HG02571 (cell line): ENCODE measurements at regions not wholly inside any gene's neighbourhood (a gene's known extent, or its start where the extent isn't known, plus 50 kb on each side); places are given as distances from the start of the nearest gene placed in this dataset.
"Not testable (repeated sequence)": the region's sequence is repeated elsewhere in the genome, so short reads cannot be mapped to it uniquely, and the experiment has no call there.

Experiments
- ATAC-seq: cut with Tn5 transposase; IDR thresholded peaks from one replicate; pipeline ENCODE4 v1.9.1; 2021; ENCODE audit warnings: mild to moderate bottlenecking, moderate library complexity; ENCODE audit not compliant: unreplicated experiment

- no peak for ATAC-seq
Observed at GRCh38 chr5:104928906-104929520, 1366.4 kb upstream of the NUDT12 start.

- ATAC-seq = no peak
Observed at GRCh38 chr5:104915226-104915625, 1352.6 kb upstream of the NUDT12 start.

- ATAC-seq = no peak
Observed at GRCh38 chr5:104914536-104915070, 1352.0 kb upstream of the NUDT12 start.

GRCh38 chr5:104913841-104914281, 1351.3 kb upstream of the NUDT12 start:
- no peak for ATAC-seq

- no peak for ATAC-seq
Observed at GRCh38 chr5:104909803-104910202, 1347.2 kb upstream of the NUDT12 start.

GRCh38 chr5:104904561-104904960, 1342.0 kb upstream of the NUDT12 start:
- no peak for ATAC-seq

GRCh38 chr5:104903941-104904340, 1341.4 kb upstream of the NUDT12 start:
- ATAC-seq = no peak

- no peak for ATAC-seq
Observed at GRCh38 chr5:104891596-104891995, 1329.0 kb upstream of the NUDT12 start.

- ATAC-seq = no peak
Observed at GRCh38 chr5:104890767-104891166, 1328.2 kb upstream of the NUDT12 start.

- no peak for ATAC-seq
Observed at GRCh38 chr5:104859437-104859836, 1296.8 kb upstream of the NUDT12 start.

GRCh38 chr5:104852099-104852498, 1289.5 kb upstream of the NUDT12 start:
- ATAC-seq = not testable (repeated sequence)

GRCh38 chr5:104845541-104845940, 1283.0 kb upstream of the NUDT12 start:
- ATAC-seq = no peak

- ATAC-seq = no peak
Observed at GRCh38 chr5:104843822-104844221, 1281.2 kb upstream of the NUDT12 start.

- no peak for ATAC-seq
Observed at GRCh38 chr5:104840284-104840683, 1277.7 kb upstream of the NUDT12 start.

GRCh38 chr5:104831515-104831914, 1268.9 kb upstream of the NUDT12 start:
- ATAC-seq = not testable (repeated sequence)

- no peak for ATAC-seq
Observed at GRCh38 chr5:104821606-104822005, 1259.0 kb upstream of the NUDT12 start.

GRCh38 chr5:104817127-104817526, 1254.5 kb upstream of the NUDT12 start:
- ATAC-seq = no peak

- ATAC-seq = no peak
Observed at GRCh38 chr5:104815212-104815611, 1252.6 kb upstream of the NUDT12 start.

- no peak for ATAC-seq
Observed at GRCh38 chr5:104800440-104801048, 1238.0 kb upstream of the NUDT12 start.

- no peak for ATAC-seq
Observed at GRCh38 chr5:104793755-104794080, 1231.1 kb upstream of the NUDT12 start.

GRCh38 chr5:104793031-104793754, 1230.6 kb upstream of the NUDT12 start:
- no peak for ATAC-seq

- no peak for ATAC-seq
Observed at GRCh38 chr5:104789366-104789765, 1226.8 kb upstream of the NUDT12 start.
